Right ventricle myocardium inferior (tissue), 1 donor: ENCODE measurements at regions not wholly inside any gene's neighbourhood (a gene's known extent, or its start where the extent isn't known, plus 50 kb on each side); places are given as distances from the start of the nearest gene placed in this dataset.

Source experiments
- ATAC-seq: fragments of 200-7000 bp; cut with Tn5 transposase; one replicate; pipeline ENCODE4 v1.9.1; 2020; ENCODE audit warnings: mild to moderate bottlenecking, moderate library complexity
- DNase-seq: peaks from one replicate; pipeline ENCODE4 v3.0.0; 2021; ENCODE audit errors: missing footprints
- intact Hi-C: fragments of 100-400 bp; cut with DNase I; formaldehyde crosslinking; loops from one replicate; pipeline ENCODE4 v1.11.0; 2022
- donor health status: DM: no; HTN: yes; CAD: no; lungs with severe emphysema.

GRCh38 chr10:105798328-105798889 lies 1157.3 kb downstream of the SORCS3 start:
- intact Hi-C loops = loop anchor here (10.0 kb wide), 1 partner anchor 376 kb away; no protein-coding TSS in a partner anchor
- DNase-seq (no peak), ATAC-seq (no peak)

- no peak for DNase-seq
- ATAC-seq = peak; percentile 46
- intact Hi-C loops = loop anchor here (10.0 kb wide), 1 partner anchor 377 kb away; no protein-coding TSS in a partner anchor
Observed at GRCh38 chr10:105797234-105797890, 1156.3 kb downstream of the SORCS3 start.

- DNase-seq (no peak), ATAC-seq (no peak)
- intact Hi-C loops = loop anchor here (10.0 kb wide), 1 partner anchor 382 kb away; no protein-coding TSS in a partner anchor
Observed at GRCh38 chr10:105793071-105793470, 1152.0 kb downstream of the SORCS3 start.

GRCh38 chr10:105785721-105786120 lies 1144.6 kb downstream of the SORCS3 start:
- no peak for ATAC-seq
- intact Hi-C loops = no loop called here
- no peak for DNase-seq

GRCh38 chr10:105783936-105784483 lies 1142.9 kb downstream of the SORCS3 start:
- intact Hi-C loops = no loop called here
- ATAC-seq = no peak
- no peak for DNase-seq

- DNase-seq = no peak
- intact Hi-C loops = no loop called here
- no peak for ATAC-seq
Observed at GRCh38 chr10:105774881-105775280, 1133.8 kb downstream of the SORCS3 start.

GRCh38 chr10:105774351-105774750 lies 1133.3 kb downstream of the SORCS3 start:
- DNase-seq = no peak
- intact Hi-C loops = no loop called here
- ATAC-seq = no peak

GRCh38 chr10:105770524-105771212 lies 1129.6 kb downstream of the SORCS3 start:
- intact Hi-C loops = no loop called here
- ATAC-seq (no peak), DNase-seq (no peak)

GRCh38 chr10:105769248-105770184 lies 1128.4 kb downstream of the SORCS3 start:
- ATAC-seq (no peak), DNase-seq (no peak)
- intact Hi-C loops = no loop called here

- DNase-seq (no peak), ATAC-seq (no peak)
- intact Hi-C loops = no loop called here
Observed at GRCh38 chr10:105763611-105764010, 1122.5 kb downstream of the SORCS3 start.

GRCh38 chr10:105761576-105762260 lies 1120.6 kb downstream of the SORCS3 start:
- intact Hi-C loops = no loop called here
- no peak for ATAC-seq
- DNase-seq = no peak

GRCh38 chr10:105759669-105760068 lies 1118.6 kb downstream of the SORCS3 start:
- ATAC-seq (no peak), DNase-seq (no peak)
- intact Hi-C loops = loop anchor here (10.0 kb wide), 1 partner anchor 155 kb away; no protein-coding TSS in a partner anchor

- DNase-seq (no peak), ATAC-seq (peak; percentile 61)
- intact Hi-C loops = loop anchor here (10.0 kb wide), 1 partner anchor 154 kb away; no protein-coding TSS in a partner anchor
Observed at GRCh38 chr10:105758209-105758998, 1117.3 kb downstream of the SORCS3 start.

GRCh38 chr10:105757302-105757701 lies 1116.2 kb downstream of the SORCS3 start:
- ATAC-seq = no peak
- no peak for DNase-seq
- intact Hi-C loops = loop anchor here (2.0 to 10.0 kb wide), 2 partner anchors 15 to 153 kb away; no protein-coding TSS in a partner anchor

- ATAC-seq (peak; percentile 58), DNase-seq (no peak)
- intact Hi-C loops = loop anchor here (2.0 to 10.0 kb wide), 2 partner anchors 14 to 152 kb away; no protein-coding TSS in a partner anchor
Observed at GRCh38 chr10:105756386-105756785, 1115.3 kb downstream of the SORCS3 start.

GRCh38 chr10:105751688-105752087 lies 1110.6 kb downstream of the SORCS3 start:
- ATAC-seq = peak; percentile 38
- intact Hi-C loops = loop anchor here (10.0 kb wide), 1 partner anchor 147 kb away; no protein-coding TSS in a partner anchor
- no peak for DNase-seq

GRCh38 chr10:105745596-105746148 lies 1104.6 kb downstream of the SORCS3 start:
- intact Hi-C loops = no loop called here
- no peak for ATAC-seq

More at GRCh38 chr10:105745596-105746148, 1104.6 kb downstream of the SORCS3 start:
- no peak for DNase-seq
